GM12892 (cell line): ENCODE measurements at regions not wholly inside any gene's neighbourhood (a gene's known extent, or its start where the extent isn't known, plus 50 kb on each side); places are given as distances from the start of the nearest gene placed in this dataset.

Experiments
- POLR2A ChIP-seq: IDR thresholded peaks from 2 replicates; pipeline ENCODE4 v1.6.1; 2011; ENCODE audit warnings: low read depth, low read length, control low read depth
- POLR2AphosphoS5 ChIP-seq: IDR thresholded peaks from 2 replicates; pipeline ENCODE4 v1.6.1; 2011; ENCODE audit warnings: low read depth, low read length, control low read depth
- TAF1 ChIP-seq: IDR thresholded peaks from 2 replicates; pipeline ENCODE4 v1.6.1; 2011; ENCODE audit warnings: low read depth, mild to moderate bottlenecking, control low read depth, low read length, borderline replicate concordance

- TF ChIP-seq POLR2AphosphoS5 (no peak), POLR2A (no peak), TAF1 (no peak)
These were observed 374.6 kb downstream of the CTTN start for GRCh38 chr11:70772950-70773349.
